ENCODE measurements at regions not wholly inside any gene's neighbourhood (a gene's known extent, or its start where the extent isn't known, plus 50 kb on each side); places are given as distances from the start of the nearest gene placed in this dataset.

DNA sequence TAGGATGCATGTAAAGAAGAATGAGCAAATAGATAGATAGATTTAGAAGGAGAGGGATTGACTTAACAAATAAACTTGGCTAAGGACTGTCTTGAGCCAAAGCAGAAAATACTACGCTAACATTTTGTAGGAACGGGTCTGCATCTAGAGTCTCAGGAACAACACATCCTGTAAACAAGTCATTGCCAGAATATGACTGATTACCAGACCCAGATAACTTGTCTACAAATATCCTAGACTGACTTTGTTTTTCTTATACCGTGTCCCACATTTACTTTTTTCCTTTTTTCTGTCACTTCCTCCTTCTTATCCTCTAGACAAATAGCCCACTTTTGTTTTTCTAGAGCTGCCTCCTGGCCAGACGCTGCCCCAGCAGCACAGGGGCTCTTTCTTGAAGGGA, 393.6 kb downstream of the PDGFC start:
- TF ChIP-seq, protein P1, sequence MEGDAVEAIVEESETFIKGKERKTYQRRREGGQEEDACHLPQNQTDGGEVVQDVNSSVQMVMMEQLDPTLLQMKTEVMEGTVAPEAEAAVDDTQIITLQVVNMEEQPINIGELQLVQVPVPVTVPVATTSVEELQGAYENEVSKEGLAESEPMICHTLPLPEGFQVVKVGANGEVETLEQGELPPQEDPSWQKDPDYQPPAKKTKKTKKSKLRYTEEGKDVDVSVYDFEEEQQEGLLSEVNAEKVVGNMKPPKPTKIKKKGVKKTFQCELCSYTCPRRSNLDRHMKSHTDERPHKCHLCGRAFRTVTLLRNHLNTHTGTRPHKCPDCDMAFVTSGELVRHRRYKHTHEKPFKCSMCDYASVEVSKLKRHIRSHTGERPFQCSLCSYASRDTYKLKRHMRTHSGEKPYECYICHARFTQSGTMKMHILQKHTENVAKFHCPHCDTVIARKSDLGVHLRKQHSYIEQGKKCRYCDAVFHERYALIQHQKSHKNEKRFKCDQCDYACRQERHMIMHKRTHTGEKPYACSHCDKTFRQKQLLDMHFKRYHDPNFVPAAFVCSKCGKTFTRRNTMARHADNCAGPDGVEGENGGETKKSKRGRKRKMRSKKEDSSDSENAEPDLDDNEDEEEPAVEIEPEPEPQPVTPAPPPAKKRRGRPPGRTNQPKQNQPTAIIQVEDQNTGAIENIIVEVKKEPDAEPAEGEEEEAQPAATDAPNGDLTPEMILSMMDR (conservative IDR thresholded peaks at IDR 0.05; ENCODE audit: low read depth, low read length) = no peak
- TF ChIP-seq ELK1 (IDR thresholded peaks at IDR 0.05; ENCODE audit: borderline replicate concordance, low read depth, low read length) = no peak
- TF ChIP-seq POLR2A (IDR thresholded peaks at IDR 0.05; ENCODE audit: low read depth, low read length) = no peak
- TF ChIP-seq MAFK (IDR thresholded peaks at IDR 0.05; ENCODE audit: low read depth, low read length) = no peak
- no peak for TF ChIP-seq RFX5 (IDR thresholded peaks at IDR 0.05; ENCODE audit: low read depth, low read length)
- TF ChIP-seq MXI1 (IDR thresholded peaks at IDR 0.05; ENCODE audit: borderline replicate concordance, low read depth, low read length) = no peak
- TF ChIP-seq USF2 (IDR thresholded peaks at IDR 0.05; ENCODE audit: low read depth, low read length) = no peak
- no peak for TF ChIP-seq MAZ (IDR thresholded peaks at IDR 0.05; ENCODE audit: borderline replicate concordance, low read depth, low read length)
